ENCODE measurements at regions not wholly inside any gene's neighbourhood (a gene's known extent, or its start where the extent isn't known, plus 50 kb on each side); places are given as distances from the start of the nearest gene placed in this dataset.

- no peak for TF ChIP-seq CTCF (IDR thresholded peaks at IDR 0.05; ENCODE audit: borderline replicate concordance, extremely low read depth, insufficient read depth)
- Histone ChIP-seq H3K4me3 (ENCODE audit: low read length in 3 of 3) (no peak overlapping the region), H3K36me3 (ENCODE audit: control insufficient read depth in 2 of 3, insufficient read depth in 3 of 3, low read length in 3 of 3) (no peaks in the 10 kb centered on the region), H3K9me3 (ENCODE audit: control insufficient read depth in 2 of 3, insufficient read depth in 1 of 3, low read length in 3 of 3) (no peaks in the 10 kb centered on the region), H3K9ac (ENCODE audit: low read length in 3 of 3) (no peak overlapping the region), H3K27me3 (ENCODE audit: control insufficient read depth, insufficient read depth, low read length) (no peaks in the 10 kb centered on the region), H3K4me1 (ENCODE audit: control insufficient read depth in 2 of 3, insufficient read depth in 2 of 3, low read depth in 1 of 3, low read length in 3 of 3) (no peaks in the 10 kb centered on the region), H3K27ac (ENCODE audit: low read depth in 2 of 2, low read length in 2 of 2) (no peak overlapping the region)
- FAIRE-seq = no peak
- DNase-seq = no peak
- intact Hi-C loops (cut with DNase I) = no loop called here
Observed at GRCh38 chr13:39875111-39875987, 219.9 kb downstream of the COG6 start.

DNA sequence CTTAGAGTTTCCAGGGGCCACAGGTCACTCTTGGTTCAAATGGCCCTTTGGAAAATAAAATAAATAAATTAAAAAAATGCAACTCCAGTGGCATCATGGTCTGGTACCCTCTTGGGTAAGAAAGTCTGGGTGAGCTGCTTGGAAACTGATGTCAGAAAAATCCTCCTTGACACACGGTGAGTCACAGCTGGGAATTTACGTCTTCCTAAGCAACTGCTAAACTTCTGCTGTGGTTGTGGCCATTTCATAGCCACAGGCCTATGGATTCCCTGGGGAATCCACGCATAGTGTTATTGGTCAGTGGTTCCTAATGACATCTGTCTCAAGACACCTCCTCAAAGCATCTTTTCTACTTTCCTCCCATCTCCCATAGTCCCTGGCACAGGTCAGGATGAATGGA, 220.8 kb downstream of the COG6 start:
- DNase-seq (no peak), FAIRE-seq (no peak)
- no peaks in the 10 kb centered on the region for H3K4me1 ChIP-seq (ENCODE audit: control insufficient read depth in 2 of 3, insufficient read depth in 2 of 3, low read depth in 1 of 3, low read length in 3 of 3)
- H3K4me3 ChIP-seq (ENCODE audit: low read length in 3 of 3) = no peak overlapping the region
- no peaks in the 10 kb centered on the region for H3K9me3 ChIP-seq (ENCODE audit: control insufficient read depth in 2 of 3, insufficient read depth in 1 of 3, low read length in 3 of 3)
- H3K27me3 ChIP-seq (ENCODE audit: control insufficient read depth, insufficient read depth, low read length) = no peaks in the 10 kb centered on the region
- no peaks in the 10 kb centered on the region for H3K36me3 ChIP-seq (ENCODE audit: control insufficient read depth in 2 of 3, insufficient read depth in 3 of 3, low read length in 3 of 3)
- H3K27ac ChIP-seq (ENCODE audit: low read depth in 2 of 2, low read length in 2 of 2) = no peak overlapping the region
- no peak overlapping the region for H3K9ac ChIP-seq (ENCODE audit: low read length in 3 of 3)
- no peak for TF ChIP-seq CTCF (IDR thresholded peaks at IDR 0.05; ENCODE audit: borderline replicate concordance, extremely low read depth, insufficient read depth)
- intact Hi-C loops (cut with DNase I) = no loop called here

DNA sequence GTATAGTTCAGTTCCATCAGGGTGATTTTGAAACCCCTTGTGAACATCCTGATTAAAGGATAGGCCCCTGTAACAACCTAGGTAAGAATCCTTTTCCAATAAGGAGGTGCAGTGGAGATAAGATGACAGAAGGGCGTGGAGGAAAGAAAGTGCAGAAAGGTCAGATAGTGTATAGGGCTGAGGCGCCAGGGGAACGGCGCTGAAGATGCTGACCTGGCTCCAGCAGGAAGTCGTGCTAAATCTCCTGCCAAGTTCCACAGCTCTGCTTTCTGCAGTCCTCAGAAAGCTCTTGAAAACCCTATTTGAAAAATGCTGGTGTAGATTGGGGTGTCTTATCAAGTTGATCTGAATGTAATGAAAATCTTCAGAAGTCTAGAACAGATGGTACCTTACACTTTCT, 221.7 kb downstream of the COG6 start:
- H3K27me3 ChIP-seq (ENCODE audit: control insufficient read depth, insufficient read depth, low read length) = no peaks in the 10 kb centered on the region
- no peak overlapping the region for H3K27ac ChIP-seq (ENCODE audit: low read depth in 2 of 2, low read length in 2 of 2)
- no peak overlapping the region for H3K9ac ChIP-seq (ENCODE audit: low read length in 3 of 3)
- H3K4me1 ChIP-seq (ENCODE audit: control insufficient read depth in 2 of 3, insufficient read depth in 2 of 3, low read depth in 1 of 3, low read length in 3 of 3) = no peaks in the 10 kb centered on the region
- H3K36me3 ChIP-seq (ENCODE audit: control insufficient read depth in 2 of 3, insufficient read depth in 3 of 3, low read length in 3 of 3) = no peaks in the 10 kb centered on the region
- DNase-seq (no peak), FAIRE-seq (no peak)
- no peak for TF ChIP-seq CTCF (IDR thresholded peaks at IDR 0.05; ENCODE audit: borderline replicate concordance, extremely low read depth, insufficient read depth)
- no peak overlapping the region for H3K4me3 ChIP-seq (ENCODE audit: low read length in 3 of 3)
- intact Hi-C loops (cut with DNase I) = no loop called here
- no peaks in the 10 kb centered on the region for H3K9me3 ChIP-seq (ENCODE audit: control insufficient read depth in 2 of 3, insufficient read depth in 1 of 3, low read length in 3 of 3)
